CD4-positive, alpha-beta T cell treated with Interferon alpha-2 for 1 hour (primary cell): ENCODE measurements at regions not wholly inside any gene's neighbourhood (a gene's known extent, or its start where the extent isn't known, plus 50 kb on each side); places are given as distances from the start of the nearest gene placed in this dataset.
"Not testable (repeated sequence)": the region's sequence is repeated elsewhere in the genome, so short reads cannot be mapped to it uniquely, and the experiment has no call there.

ENCODE experiments used
- DNase-seq, 2 donors: peaks; one replicate each; pipeline ENCODE4 v3.0.0-alpha.2; 2020 to 2022

- not testable (repeated sequence) for DNase-seq
These were observed 111.8 kb downstream of the SRGAP2 start for GRCh38 chr1:206314951-206315636.

GRCh38 chr1:206316901-206317300, 113.6 kb downstream of the SRGAP2 start:
- DNase-seq: not testable (repeated sequence)

GRCh38 chr1:206317878-206318514, 114.7 kb downstream of the SRGAP2 start:
- not testable (repeated sequence) for DNase-seq

GRCh38 chr1:206320227-206320626, 116.9 kb downstream of the SRGAP2 start:
- not testable (repeated sequence) for DNase-seq

GRCh38 chr1:206326159-206326939, 123.0 kb downstream of the SRGAP2 start:
- DNase-seq: not testable (repeated sequence)

GRCh38 chr1:206331597-206331996, 128.3 kb downstream of the SRGAP2 start:
- DNase-seq: not testable (repeated sequence)

- DNase-seq: not testable (repeated sequence)
These were observed 130.0 kb downstream of the SRGAP2 start for GRCh38 chr1:206333316-206333715.

- DNase-seq: not testable (repeated sequence)
These were observed 130.6 kb downstream of the SRGAP2 start for GRCh38 chr1:206333897-206334296.

- not testable (repeated sequence) for DNase-seq
These were observed 131.1 kb downstream of the SRGAP2 start for GRCh38 chr1:206334481-206334880.

GRCh38 chr1:206335162-206335561, 131.8 kb downstream of the SRGAP2 start:
- not testable (repeated sequence) for DNase-seq

GRCh38 chr1:206335875-206336846, 132.8 kb downstream of the SRGAP2 start:
- DNase-seq: not testable (repeated sequence)

GRCh38 chr1:206337024-206337423, 133.3 kb upstream of the IKBKE start:
- not testable (repeated sequence) for DNase-seq

GRCh38 chr1:206350493-206351275, 119.6 kb upstream of the IKBKE start:
- DNase-seq: not testable (repeated sequence)

- not testable (repeated sequence) for DNase-seq
These were observed 118.8 kb upstream of the IKBKE start for GRCh38 chr1:206351276-206352052.

- peak in 1 of 2 donors; percentile 1 for DNase-seq
These were observed 114.0 kb upstream of the IKBKE start for GRCh38 chr1:206356310-206356709.

- DNase-seq: peak in 1 of 2 donors; percentile 59
These were observed 112.3 kb upstream of the IKBKE start for GRCh38 chr1:206357962-206358361.

- not testable (repeated sequence) for DNase-seq
These were observed 111.5 kb upstream of the IKBKE start for GRCh38 chr1:206358771-206359170.

GRCh38 chr1:206359377-206359776, 110.9 kb upstream of the IKBKE start:
- DNase-seq: not testable (repeated sequence)

- DNase-seq: not testable (repeated sequence)
These were observed 108.2 kb upstream of the IKBKE start for GRCh38 chr1:206361978-206362543.

GRCh38 chr1:206362994-206363393, 107.3 kb upstream of the IKBKE start:
- not testable (repeated sequence) for DNase-seq
